Gastrocnemius medialis (tissue), 4 donors: ENCODE measurements at regions not wholly inside any gene's neighbourhood (a gene's known extent, or its start where the extent isn't known, plus 50 kb on each side); places are given as distances from the start of the nearest gene placed in this dataset.

ENCODE experiments used
- POLR2A ChIP-seq, 2 donors: fragments of 450-650 bp; IDR thresholded peaks; one replicate each; pipeline ENCODE4 v1.6.1; 2017; ENCODE audit warnings: antibody characterized with exemption in 2 of 2, mild to moderate bottlenecking in 2 of 2, moderate library complexity in 2 of 2
- TF ChIP-seq, protein P1 (sequence below), 5 experiments: fragments of 450-650 bp in 3 of 5; fragments of 200-600 bp in 2 of 5; sonication (generic) in 2 of 5; IDR thresholded peaks in 4 of 5; conservative IDR thresholded peaks in 1 of 5; 1 replicate in 4 of 5; 2 replicates in 1 of 5; pipeline ENCODE4 v1.5.1; 2016 to 2019; ENCODE audit warnings: antibody characterized with exemption in 5 of 5, mild to moderate bottlenecking in 3 of 5, moderate library complexity in 3 of 5

DNA sequence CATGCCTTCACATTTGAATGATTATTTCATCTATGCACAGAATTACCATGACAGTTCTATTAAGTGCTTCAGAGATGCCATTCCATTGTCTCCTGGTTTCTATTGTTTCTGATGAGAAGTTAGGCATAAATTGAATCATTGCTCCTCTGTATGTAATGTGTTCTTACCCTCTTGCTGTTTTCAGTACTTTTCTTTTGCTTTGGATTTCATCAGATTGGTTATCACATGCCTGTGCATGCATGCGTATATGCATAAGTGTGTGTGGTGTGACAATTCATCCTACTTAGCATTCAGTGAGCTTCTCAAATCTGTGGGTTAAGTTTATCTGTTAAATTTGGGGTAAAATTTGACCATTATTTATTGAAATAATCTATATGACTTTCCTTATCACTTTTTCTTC is 263.3 kb upstream of the RND3 start:
- TF ChIP-seq, protein P1, sequence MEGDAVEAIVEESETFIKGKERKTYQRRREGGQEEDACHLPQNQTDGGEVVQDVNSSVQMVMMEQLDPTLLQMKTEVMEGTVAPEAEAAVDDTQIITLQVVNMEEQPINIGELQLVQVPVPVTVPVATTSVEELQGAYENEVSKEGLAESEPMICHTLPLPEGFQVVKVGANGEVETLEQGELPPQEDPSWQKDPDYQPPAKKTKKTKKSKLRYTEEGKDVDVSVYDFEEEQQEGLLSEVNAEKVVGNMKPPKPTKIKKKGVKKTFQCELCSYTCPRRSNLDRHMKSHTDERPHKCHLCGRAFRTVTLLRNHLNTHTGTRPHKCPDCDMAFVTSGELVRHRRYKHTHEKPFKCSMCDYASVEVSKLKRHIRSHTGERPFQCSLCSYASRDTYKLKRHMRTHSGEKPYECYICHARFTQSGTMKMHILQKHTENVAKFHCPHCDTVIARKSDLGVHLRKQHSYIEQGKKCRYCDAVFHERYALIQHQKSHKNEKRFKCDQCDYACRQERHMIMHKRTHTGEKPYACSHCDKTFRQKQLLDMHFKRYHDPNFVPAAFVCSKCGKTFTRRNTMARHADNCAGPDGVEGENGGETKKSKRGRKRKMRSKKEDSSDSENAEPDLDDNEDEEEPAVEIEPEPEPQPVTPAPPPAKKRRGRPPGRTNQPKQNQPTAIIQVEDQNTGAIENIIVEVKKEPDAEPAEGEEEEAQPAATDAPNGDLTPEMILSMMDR (IDR thresholded peaks at IDR 0.05 in 4 of 5, conservative IDR thresholded peaks at IDR 0.05 in 1 of 5): no peak
- TF ChIP-seq POLR2A (IDR thresholded peaks at IDR 0.05): no peak
